GM12873 (cell line): ENCODE measurements at regions not wholly inside any gene's neighbourhood (a gene's known extent, or its start where the extent isn't known, plus 50 kb on each side); places are given as distances from the start of the nearest gene placed in this dataset.

Source experiments
- TF ChIP-seq, protein P1 (sequence below): IDR thresholded peaks from 2 replicates; pipeline ENCODE4 v1.5.1; 2012; ENCODE audit warnings: low read depth, mild to moderate bottlenecking, moderate library complexity, low read length, control low read depth; ENCODE audit not compliant: insufficient read depth; ENCODE audit errors: missing control alignments

GRCh38 chr7:156141941-156142340 is 329.7 kb upstream of the SHH start:
- TF ChIP-seq, protein P1, sequence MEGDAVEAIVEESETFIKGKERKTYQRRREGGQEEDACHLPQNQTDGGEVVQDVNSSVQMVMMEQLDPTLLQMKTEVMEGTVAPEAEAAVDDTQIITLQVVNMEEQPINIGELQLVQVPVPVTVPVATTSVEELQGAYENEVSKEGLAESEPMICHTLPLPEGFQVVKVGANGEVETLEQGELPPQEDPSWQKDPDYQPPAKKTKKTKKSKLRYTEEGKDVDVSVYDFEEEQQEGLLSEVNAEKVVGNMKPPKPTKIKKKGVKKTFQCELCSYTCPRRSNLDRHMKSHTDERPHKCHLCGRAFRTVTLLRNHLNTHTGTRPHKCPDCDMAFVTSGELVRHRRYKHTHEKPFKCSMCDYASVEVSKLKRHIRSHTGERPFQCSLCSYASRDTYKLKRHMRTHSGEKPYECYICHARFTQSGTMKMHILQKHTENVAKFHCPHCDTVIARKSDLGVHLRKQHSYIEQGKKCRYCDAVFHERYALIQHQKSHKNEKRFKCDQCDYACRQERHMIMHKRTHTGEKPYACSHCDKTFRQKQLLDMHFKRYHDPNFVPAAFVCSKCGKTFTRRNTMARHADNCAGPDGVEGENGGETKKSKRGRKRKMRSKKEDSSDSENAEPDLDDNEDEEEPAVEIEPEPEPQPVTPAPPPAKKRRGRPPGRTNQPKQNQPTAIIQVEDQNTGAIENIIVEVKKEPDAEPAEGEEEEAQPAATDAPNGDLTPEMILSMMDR = no peak

- TF ChIP-seq, protein P1 = no peak
Measured at GRCh38 chr7:156140896-156141295, 328.6 kb upstream of the SHH start.

- TF ChIP-seq, protein P1 = no peak
Measured at GRCh38 chr7:156140447-156140846, 328.2 kb upstream of the SHH start.

- TF ChIP-seq, protein P1 = no peak
Measured at GRCh38 chr7:156139633-156140032, 327.4 kb upstream of the SHH start.

DNA sequence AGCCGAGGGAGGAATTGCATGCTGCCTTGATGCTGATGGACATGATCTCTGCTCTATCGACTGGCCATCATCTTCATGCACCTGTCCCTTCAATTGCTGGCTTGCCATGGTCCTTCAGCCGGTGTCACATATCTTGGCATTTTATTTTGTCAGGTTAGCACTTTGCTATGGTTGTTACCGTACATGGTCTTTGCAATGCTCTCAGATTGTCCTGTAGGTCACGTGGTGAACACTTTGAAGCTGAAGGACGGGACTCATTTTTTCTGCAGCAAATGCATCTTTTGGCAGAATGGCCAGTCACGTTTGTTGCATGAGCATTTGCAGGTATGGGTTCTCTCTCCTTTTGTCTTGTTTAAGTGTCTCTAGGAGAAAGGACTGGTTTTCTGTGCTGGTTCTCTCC is 326.8 kb upstream of the SHH start:
- TF ChIP-seq, protein P1 = no peak

- TF ChIP-seq, protein P1 = no peak
Measured at GRCh38 chr7:156131881-156132280, 319.6 kb upstream of the SHH start.

DNA sequence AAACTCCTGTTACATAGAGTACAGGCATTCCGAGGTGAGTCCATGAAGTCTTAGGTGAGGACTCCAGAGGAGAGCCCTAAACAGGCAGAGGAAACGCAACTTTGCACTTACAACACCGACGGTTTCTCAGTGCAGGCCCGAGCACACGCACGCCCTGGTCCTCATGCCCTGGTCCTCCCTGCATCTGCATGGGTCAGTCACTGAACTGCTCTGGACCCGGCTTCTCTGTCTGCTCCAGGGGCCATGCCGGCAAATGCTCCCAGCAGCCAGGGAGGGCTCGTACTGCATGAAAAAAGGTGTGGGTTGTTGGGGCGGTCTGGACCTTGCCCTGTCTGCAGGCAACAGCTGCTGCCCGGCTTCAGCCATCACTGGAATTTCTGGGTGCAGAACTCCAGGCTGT is 317.3 kb upstream of the SHH start:
- TF ChIP-seq, protein P1 = no peak
